DMS153 (cell line): ENCODE measurements at regions not wholly inside any gene's neighbourhood (a gene's known extent, or its start where the extent isn't known, plus 50 kb on each side); places are given as distances from the start of the nearest gene placed in this dataset.
A peak's percentile ranks its signal among the peaks of the same experiment; 100 is the strongest.

ENCODE experiments used
- DNase-seq: peaks from one replicate; lab custom pipeline; 2025; lab: John Stamatoyannopoulos, UW

DNA sequence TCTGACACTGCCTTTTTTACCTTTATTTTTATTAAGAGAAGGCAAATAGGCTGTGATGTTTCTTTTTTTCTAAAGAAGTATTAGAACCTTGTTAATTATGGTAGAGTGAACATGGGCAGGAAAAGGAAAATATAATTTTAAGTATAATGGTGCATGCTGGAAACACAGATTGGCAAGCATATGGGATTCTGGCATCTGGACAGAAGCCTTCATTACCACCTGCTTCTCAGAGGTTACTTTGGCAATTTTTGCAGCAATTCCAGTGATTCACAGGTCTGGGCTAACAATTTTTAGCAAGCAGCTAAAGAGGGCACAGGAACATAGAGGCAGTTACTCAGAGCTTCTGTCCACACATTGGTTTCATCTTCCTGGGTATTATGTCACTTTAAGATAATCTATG lies 258.3 kb downstream of the DIPK2A start:
- DNase-seq: no peak

DNA sequence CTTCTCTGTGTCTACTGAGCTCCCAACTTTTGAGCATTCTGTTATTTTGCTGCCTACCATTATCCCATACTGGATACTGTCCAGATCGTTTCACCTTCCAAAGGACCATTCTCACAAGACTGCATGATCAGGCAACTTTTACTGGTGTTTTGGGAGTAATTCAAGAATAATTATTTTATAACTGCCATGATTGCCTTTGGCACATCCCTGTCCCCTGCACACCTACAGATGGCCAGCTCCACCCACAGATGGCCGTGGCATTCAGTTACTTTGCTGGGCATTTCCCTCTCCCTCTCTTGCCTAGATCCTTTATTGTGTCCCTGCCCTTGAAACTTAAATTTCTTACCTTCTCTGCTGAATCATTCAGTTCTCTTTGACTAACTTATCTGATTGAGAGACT lies 263.9 kb downstream of the DIPK2A start:
- no peak for DNase-seq

DNA sequence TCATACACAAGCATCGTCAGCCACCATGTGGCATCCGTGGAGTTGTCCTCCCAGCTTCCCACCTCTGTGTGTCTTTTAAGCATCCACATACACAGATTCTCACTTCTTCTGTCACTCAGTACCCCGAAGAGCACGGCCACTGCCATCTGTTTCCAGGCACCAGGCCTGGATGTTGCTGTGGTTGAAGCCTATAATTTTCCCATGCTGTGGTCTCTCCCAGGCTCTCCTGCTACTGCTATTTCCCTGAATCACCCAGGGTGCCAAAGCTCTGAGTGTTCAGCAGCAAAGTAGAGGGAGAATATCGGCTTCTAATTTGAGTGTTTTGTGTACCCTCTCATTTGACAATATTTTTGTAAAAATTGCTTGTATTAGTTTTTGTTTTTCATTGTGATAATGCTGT lies 265.7 kb downstream of the DIPK2A start:
- no peak for DNase-seq

DNA sequence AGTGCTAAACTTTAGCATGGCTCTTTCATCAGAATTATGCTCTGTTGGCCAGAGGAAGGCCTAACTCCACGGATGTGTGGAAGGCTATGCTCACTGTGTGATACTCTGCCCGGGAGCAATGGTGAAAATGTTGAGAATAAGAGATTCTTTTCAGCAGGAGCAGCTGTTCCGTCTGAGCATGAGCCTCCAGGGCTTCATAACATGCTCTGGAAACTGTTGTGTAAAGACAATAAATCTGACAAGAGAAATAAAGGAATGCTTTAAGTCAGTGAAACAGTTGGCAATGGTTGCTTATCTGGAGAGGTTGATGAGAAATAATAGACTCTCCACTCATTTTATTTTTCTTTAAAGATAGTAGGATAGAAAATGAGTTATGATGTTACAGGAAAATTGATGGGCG lies 269.8 kb downstream of the DIPK2A start:
- DNase-seq: no peak

DNA sequence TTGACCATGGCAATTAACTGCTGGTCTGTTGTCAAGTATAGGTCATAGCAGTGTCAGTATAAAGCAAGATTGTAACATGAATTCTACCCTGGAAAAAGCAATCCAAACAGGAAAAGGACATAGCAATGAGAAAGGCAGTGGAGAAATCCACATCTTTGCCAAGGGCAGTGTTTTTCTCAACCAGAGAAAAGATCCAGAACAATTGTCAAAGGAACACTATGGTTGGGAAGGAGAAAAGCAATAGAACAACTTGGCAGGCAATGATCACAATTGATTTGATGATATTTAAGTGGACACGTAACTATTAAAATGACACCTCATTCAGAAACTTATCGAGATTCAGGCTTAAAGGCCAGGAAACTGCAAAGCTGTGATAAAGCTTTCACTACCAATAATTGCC lies 271.1 kb downstream of the DIPK2A start:
- no peak for DNase-seq

DNA sequence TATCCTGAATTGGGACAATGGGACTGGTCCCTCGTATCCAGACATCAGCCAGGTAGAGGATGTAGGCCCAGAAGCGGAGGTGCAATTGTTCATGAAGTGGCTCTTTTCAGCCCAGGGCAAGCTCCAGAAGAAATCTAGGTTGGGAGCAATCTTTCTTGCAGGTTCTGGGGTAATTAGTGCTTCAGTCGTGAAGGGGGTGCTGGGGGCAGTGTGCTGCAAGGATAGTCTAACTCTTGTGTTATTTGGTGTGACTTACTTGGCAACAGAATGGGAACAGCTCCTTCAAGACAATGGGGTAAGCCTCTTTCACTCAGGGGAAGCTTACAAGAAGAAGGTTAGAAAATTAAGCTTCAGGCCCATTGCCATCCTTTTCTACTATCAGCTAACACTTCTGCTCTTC lies 273.0 kb downstream of the DIPK2A start:
- no peak for DNase-seq

DNA sequence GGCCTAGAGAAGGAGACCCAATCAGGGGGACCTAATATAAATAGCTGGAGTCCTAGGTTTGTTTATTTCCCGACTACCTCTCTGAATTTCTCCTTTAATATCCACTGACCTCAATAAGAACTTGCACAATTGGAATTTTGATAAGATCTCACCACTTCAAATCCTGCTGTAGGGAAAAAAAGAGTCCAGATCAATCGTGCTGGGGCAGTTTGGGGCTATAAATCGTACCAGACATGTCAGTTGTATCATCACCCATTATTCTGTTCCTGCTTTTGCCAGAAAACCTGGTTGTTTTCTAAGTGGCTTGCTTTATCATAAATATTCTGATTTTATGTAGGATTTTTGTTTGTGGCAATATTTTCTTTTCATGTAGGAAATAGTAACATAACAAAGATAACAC lies 281.3 kb downstream of the DIPK2A start:
- DNase-seq: no peak

DNA sequence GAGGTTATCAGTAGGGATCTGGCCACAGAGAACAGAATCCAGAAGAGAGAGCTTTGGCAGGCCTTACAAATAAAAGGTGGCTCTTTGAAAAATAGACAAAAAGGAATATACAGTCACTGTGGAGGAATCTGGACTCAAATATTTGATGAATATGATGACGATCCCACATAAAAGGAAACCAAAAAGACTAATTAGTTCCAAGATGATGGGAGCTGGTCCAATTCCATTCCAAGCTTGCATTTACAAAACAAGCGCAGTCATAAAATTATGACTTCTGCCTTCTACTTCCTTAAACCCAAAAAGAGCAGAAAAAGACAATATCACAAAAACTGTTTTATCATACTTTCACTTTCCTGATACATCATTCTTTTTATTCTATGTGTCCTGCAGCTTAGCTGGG lies 285.8 kb downstream of the DIPK2A start:
- no peak for DNase-seq

DNA sequence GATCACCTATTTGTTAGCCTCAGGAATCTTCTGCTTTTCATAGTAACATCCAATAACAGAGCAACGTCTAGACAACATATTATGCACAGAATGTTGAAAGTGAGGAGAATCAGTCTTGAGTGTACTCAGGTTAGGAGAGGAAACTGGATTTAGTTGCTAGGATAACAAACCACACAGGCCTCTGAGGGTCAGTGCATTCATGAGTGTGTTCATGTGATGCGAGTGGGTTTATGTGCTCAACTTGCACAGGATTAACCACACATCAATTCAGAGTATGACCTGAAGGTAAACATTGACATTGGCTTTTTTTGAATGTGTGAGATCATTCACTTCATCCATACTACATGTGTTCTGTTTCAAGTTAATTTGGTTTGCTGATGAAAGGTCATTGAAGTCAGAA lies 287.6 kb downstream of the DIPK2A start:
- DNase-seq: peak; percentile 88

DNA sequence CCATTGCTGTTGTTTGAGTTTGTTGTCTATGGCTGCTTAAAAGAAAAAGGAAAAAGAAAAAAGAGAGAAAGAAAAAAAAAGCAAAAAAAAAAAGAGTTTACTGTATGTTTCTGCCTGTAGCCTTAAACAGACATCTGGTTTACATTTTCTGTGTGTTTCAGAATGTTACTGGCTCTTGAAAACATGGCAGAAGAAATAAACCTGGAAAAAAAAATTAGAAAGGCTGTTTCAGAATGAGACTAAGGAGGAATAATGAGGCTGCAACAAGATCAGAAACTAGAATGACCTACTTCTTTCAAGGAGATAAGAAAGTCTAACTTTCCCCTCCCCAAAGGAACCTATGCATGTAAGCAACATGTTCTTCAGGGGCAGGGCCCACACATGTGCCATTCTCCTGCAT lies 292.1 kb downstream of the DIPK2A start:
- DNase-seq: no peak

DNA sequence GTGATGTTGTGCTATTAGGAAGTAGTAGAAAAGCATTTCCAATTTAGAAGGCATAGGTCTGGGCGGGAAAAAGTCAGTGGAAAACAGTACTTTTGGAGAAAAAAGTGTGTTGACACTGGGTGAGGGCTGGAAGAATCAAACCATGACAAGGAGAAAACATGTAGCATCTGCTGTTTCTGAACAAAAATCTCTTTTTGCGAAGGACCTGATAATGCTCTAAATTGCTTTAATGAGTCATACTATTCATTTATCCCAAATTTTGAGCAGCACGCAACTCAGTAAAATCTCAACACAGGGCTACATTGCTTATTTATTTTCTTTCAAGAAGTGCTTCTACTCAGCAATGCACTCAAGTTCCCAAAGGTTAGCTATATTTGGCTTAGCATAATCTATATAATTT lies 292.7 kb downstream of the DIPK2A start:
- DNase-seq: no peak

DNA sequence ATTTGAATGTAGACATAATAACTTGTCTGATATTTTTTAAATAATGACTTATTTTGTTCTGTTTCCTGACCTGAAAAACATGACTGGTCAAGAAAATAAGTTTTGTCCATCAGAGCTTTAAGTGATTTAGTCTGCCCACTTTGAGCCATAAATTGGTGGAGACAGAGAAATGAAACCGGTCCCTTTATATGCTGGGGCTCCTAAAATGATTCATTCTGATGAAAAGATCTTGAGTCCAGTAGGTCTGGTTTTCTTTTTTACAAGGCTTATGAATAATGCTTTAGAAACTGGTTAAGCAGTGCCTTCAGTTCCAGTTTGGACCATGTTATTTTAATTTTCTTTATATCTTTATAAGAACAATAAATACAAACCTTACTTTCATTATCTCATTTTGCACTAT lies 293.2 kb downstream of the DIPK2A start:
- no peak for DNase-seq

DNA sequence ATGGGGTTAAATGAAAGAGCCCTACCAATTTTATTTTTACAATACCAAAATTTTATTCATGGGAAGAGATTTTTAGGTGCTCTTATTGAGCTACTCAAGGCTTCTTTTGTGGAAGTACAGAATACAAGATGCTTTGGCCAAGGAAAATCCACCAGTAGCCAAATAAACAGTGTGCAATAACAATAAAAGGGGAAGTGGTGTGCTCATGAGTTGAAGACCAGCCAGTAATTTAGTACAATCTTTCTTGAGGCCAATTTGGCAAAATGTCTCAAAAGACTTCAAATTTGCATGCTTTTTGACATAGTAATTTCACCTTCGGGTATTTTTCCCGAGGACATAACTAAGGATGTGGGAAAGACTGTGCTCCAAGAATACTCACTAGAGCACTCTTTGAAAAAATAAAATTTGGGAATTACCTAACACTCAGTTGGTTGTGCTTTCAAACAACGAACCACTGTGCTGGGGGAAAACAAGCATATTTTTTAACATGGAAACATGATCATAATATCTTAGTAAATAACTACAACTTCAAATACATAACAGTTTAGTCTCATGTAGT lies 294.0 kb downstream of the DIPK2A start:
- DNase-seq: no peak

DNA sequence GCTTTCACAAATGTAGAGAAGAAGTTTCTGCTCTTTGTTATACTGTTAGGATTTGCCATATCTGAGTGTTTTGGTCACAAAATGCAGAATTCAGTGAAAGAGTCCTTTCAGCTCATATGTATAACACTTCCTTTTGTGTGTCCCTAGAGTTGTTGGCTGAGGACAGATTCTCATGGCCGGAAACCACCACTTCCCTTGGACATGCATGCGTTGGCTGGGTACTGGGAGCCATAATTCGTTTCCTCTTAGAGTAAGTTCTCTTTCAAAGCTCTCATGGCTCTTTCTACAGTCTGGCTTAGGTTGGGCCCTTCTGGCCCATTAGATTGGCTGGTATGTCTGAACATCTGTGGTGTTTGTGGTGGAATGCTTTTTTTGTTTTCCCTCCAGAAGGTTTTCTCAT lies 298.5 kb downstream of the DIPK2A start:
- no peak for DNase-seq

DNA sequence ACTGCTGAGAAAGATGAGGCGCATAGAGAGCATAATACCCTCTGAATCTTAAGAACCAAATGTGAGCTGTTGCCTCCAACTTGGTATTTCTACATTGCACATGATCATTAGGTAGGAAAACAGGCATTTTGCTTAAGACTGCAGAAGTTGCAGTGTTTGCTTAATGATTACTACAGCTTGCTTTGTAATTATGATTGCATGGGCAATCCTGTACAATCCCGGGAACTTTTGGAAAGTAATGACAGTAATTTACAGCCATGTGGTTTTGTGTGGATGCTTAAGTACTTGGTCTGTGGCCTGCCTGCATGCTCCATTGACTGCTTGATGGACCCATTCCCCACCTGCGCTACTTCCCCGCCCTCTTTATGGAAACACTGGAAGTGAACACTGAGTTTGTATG lies 301.1 kb downstream of the DIPK2A start:
- peak; percentile 38 for DNase-seq

DNA sequence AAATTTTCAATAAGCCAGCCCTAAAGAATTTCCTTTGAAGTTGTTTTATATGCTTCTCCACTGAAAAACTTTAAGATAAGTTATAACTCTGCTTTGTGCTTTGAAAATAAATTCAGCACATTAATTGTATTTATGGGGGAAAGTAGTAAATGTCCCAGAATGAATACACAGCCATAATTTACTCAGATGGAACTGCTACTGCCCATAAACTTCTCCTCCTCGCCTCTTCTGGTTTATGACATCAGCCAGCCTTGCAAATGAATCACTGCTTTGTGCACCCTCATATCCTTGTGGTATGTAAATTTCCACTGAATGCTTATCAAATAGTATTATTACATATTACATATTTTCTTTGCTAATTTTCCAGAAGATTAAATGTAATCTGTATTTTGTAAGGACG lies 302.0 kb downstream of the DIPK2A start:
- no peak for DNase-seq

DNA sequence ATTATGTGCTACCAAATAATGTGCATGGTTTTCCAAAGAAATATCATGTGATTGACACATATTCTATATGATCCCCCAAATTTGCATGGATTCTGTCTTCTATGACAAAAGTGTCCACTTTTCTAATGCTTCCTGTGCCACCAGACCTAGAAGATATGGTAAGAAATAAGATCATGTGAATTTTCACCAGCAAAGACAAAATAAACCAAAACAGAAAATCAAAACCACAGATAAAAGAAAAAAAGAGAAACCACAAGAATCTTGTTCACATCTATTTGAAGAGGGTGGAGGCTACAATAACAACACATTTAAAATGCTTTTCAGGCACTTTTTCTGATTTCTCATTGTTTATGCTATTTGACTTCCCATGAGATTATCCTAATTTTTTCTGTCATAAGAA lies 303.4 kb downstream of the DIPK2A start:
- DNase-seq: no peak

DNA sequence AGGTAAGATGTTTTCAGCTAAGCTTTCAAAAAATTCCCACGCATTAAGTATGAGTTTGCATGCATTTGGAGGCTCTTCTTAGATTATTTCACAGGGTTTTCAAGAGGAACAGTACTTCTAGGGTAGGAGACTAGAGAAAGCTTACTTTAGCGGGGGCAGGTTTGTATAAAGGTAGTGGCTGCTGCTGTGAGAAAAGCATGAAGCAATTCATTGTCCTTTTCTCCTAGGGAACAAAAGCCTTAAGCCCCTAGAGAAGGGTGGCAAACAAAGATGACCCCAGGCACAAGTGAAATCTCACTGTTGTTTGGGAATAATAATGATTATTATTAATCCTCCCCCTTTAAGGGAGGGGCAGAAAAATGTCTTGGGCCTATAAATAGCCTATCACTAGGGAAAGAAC lies 310.7 kb downstream of the DIPK2A start:
- DNase-seq: no peak

DNA sequence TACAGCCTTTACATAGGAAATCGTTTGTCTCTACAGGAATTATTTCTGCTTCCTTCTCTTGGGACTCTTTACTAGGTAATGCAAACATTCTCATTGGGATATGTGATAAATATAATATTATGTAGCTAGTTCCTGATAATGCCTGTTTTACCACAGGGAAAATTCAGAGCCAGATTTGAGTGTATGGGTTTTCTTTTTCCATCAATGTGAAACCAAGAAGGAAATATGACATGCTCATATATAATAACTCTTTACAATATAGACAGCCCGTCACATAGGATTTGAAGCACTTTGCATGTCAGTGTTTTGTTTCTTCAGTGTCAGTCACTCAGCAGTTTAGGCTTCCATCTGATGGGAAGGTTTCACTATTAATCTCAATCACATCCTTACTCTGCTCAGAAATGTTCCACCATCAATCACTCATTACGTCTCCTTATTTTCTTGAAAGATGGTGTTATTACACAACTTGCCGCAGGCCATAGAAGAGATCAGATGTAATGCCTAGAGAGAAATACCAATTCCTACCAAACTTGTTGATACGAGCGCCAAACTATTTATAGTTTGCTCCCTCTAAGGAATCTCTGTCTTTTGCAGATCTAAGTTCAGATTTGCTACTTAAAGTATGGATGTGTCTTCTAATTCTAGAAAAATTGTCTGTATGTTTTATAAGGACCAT lies 314.8 kb downstream of the DIPK2A start:
- DNase-seq: no peak

DNA sequence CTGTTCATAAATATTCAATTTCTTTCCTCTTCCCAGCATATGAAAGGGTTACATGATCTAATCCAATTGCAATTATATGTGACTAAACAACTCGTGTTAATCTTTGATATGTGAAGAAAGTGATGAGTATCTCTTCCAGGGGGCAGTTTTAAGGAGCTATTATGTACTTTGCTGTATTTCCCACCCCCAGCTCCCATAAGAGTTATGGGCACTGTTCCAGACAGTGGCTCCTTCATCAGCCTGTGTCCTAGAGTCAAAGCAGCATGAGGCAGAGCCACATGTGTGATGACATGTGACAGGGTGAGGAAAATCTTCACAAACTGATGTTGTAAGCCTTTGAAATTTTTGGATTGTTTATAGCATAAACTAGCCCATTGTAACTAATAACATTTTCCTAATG lies 315.4 kb downstream of the DIPK2A start:
- DNase-seq: no peak

DNA sequence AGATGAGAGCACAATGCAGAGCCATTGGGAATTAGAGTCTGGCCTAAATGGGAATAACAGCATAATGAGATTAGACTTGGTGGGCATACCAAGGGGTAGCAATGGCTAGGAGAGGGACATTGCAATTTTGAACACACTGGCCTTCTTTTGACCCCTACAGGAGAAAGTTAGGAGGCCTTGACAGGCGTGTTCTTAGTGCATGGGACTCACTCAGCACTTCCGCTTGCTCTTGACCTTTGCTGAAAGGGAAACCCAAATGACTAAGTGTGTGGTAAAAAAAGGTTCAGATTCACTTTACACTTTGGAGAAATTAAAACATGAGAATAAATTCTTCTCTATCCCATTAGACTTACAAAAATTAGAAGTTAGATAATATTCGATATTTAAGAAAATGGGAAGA lies 317.4 kb downstream of the DIPK2A start:
- no peak for DNase-seq

DNA sequence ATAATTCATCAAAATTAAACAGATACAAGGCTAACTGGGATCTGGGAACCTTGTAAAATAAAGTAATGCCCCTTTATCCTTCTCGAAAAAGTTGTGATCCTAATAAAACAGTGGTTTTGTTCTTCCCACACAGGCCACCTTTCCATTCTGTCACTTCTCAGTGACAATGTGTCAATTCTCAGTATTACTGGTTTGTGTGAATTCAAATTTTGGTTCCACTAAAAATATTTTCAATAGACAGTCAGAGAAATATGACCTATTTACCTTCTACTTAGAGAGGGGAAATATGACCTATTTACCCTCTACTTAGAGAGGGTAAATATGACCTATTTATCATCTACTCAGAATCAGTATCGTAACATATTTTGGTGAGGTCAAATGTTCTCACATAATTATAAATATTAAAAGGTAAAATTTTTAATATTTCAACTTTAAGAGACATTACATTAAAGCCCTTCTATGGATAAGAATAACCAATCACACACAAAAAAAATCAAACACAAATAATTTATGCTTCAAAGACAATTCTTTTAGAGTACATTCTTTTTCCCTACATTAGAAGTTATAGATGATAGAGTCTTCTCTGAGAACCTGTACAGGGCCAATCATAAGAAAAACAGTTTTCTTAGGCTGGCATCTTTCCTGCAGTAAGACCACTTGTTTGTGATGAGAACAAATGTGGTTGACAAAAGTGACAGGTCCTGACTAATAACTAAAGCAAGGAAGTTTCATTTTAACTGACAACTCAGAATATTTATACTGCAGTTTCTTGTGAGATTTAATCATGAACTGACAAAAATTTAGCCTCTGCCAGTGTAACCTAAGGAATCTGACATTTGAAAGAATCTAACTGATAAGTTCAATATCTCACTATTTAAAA lies 323.3 kb downstream of the DIPK2A start:
- no peak for DNase-seq

DNA sequence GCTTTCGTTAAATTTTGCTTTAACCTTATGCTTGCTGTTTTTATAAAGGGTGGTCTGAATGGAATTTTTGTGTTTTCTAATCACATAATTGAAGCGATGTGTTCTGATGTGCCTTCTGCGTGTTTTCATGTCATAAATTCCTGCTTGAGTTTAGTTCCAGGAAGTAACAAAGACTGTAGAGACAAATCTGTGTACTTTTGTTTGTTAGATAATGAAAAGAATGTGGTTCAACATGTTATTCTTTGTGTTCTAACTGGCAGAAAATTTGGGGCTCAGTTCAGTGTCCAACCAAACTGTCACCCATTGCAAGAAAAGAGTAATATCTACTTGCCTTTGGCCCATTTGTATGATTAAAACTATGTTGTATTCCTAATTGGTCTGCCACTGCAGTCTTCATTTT lies 324.0 kb downstream of the DIPK2A start:
- DNase-seq: peak; percentile 8
